Lower leg skin (tissue), 4 donors: ENCODE measurements at regions not wholly inside any gene's neighbourhood (a gene's known extent, or its start where the extent isn't known, plus 50 kb on each side); places are given as distances from the start of the nearest gene placed in this dataset.
"Not testable (repeated sequence)": the region's sequence is repeated elsewhere in the genome, so short reads cannot be mapped to it uniquely, and the experiment has no call there.

ENCODE experiments used
- DNase-seq, 2 donors: peaks; one replicate each; pipeline ENCODE4 v3.0.0-alpha.2; 2019; ENCODE audit warnings: low spot score in 2 of 2
- H3K4me3 ChIP-seq: fragments of 200-600 bp; sonication (generic); 2 replicates; pipeline ENCODE4 v1.5.1; 2017; ENCODE audit warnings: mild to moderate bottlenecking, low read depth; ENCODE audit not compliant: poor library complexity, severe bottlenecking
- POLR2A ChIP-seq, 2 donors: fragments of 450-650 bp; IDR thresholded peaks; one replicate each; pipeline ENCODE4 v1.6.1; 2016 to 2017; ENCODE audit warnings: antibody characterized with exemption in 2 of 2, mild to moderate bottlenecking in 1 of 2, moderate library complexity in 1 of 2
- WGBS, 2 donors: methylation state at CpG; one replicate each; pipeline ENCODE4 v1.1.5; 2018; 5-methylcytosine and 5-hydroxymethylcytosine counted together
- intact Hi-C: fragments of 100-400 bp; cut with DNase I; formaldehyde crosslinking; loops from one replicate; pipeline ENCODE4 v1.15.0; 2023; ENCODE audit warnings: low total_unique reads
- TF ChIP-seq, protein P1 (sequence below), 3 donors: fragments of 450-650 bp; IDR thresholded peaks; one replicate each; pipeline ENCODE4 v1.5.1; 2016; ENCODE audit warnings: antibody characterized with exemption in 3 of 3, mild to moderate bottlenecking in 3 of 3, moderate library complexity in 2 of 3

DNA sequence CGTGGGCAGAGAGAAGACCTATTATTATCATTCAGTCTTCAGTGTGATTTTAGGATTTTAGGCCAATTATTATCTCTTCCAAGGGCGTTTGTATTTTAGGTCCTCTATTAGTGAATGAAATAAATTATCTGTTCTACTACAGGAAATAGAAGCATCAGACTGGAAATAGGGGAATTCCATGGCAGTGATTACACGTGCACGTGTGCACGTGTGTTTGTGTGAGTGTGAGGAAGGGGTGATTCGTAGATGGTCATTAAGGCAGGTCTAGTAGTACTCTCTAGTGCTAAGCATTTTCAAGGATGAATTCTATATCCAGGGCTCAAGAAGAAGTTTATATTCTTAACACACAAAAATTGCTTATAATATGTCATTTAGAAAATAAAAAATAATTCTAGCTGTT, 623.2 kb downstream of the GATA3 start:
- WGBS, 2 donors: 40 to 43% methylated on average over 6 of the region's 6 CpGs
- no peak for DNase-seq
- intact Hi-C loops: no loop called here
- TF ChIP-seq, protein P1, sequence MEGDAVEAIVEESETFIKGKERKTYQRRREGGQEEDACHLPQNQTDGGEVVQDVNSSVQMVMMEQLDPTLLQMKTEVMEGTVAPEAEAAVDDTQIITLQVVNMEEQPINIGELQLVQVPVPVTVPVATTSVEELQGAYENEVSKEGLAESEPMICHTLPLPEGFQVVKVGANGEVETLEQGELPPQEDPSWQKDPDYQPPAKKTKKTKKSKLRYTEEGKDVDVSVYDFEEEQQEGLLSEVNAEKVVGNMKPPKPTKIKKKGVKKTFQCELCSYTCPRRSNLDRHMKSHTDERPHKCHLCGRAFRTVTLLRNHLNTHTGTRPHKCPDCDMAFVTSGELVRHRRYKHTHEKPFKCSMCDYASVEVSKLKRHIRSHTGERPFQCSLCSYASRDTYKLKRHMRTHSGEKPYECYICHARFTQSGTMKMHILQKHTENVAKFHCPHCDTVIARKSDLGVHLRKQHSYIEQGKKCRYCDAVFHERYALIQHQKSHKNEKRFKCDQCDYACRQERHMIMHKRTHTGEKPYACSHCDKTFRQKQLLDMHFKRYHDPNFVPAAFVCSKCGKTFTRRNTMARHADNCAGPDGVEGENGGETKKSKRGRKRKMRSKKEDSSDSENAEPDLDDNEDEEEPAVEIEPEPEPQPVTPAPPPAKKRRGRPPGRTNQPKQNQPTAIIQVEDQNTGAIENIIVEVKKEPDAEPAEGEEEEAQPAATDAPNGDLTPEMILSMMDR (IDR thresholded peaks at IDR 0.05): no peak
- no peak for TF ChIP-seq POLR2A (IDR thresholded peaks at IDR 0.05)
- no peak overlapping the region for H3K4me3 ChIP-seq

DNA sequence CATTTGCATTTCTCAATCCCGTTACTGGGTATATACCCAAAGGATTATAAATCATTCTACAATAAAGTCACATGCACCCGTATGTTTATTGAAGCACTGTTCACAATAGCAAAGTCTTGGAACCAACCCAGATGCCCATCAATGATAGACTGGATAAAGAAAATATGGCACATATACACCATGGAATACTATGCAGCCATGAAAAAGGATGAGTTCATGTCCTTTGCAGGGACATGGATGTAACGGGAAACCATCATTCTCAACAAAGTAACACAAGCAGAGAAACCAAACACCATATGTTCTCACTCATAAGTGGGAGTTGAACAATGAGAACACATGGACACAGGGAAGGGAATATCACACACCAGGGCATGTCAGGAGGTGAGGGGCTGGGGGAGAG, 630.4 kb downstream of the GATA3 start:
- DNase-seq, intact Hi-C loops, H3K4me3 ChIP-seq: not testable (repeated sequence)
- WGBS, 2 donors: 96 to 97% methylated on average over 3 of the region's 3 CpGs

DNA sequence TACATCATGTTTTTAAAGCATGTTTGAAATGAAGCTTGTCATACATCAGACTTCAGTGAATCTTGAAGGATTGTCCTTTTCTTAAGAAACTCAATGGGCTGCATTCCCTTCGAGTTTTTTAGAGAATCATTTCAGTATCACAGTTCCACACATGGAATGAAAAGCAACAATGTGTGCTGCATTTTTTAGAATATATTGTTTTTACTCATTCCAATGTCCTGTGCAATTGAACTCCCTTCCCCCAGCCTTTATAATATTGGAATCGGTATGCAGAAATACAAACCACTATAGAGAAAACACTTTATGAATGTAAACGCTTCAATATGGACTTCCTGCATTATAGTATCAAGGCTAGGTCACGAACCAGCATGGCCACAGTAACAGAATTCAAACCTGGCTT, 634.4 kb downstream of the GATA3 start:
- WGBS, 2 donors: 32 to 46% methylated on average over 4 of the region's 4 CpGs

DNA sequence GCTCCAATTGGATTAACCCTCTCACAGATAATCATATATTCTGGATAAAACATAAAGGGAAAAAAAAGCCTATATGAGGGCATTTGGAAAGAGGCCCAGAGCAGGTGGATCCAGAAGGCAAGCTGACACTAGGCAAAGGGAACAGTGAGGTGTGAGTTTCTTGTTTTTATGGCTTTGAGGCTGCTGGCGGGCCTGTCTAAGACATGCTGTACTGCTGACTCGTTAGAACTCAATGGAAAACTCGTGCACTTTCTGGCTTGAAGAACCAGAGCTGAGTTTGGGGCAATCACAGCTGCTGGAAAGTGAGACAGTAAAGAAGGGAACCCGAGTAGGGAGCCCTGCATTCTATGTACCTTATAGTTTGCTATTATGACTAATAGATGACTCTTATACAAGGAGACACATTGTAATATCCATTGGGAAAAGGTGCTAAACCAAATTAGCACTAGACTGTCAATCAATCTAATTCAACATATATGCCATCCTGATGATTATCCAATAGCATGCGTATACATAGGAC, 637.1 kb downstream of the GATA3 start:
- intact Hi-C loops: no loop called here
- WGBS, 2 donors: 35 to 42% methylated on average over 5 of the region's 5 CpGs
- TF ChIP-seq, protein P1 (IDR thresholded peaks at IDR 0.05): no peak
- no peak for TF ChIP-seq POLR2A (IDR thresholded peaks at IDR 0.05)
- H3K4me3 ChIP-seq: no peak overlapping the region
- peak in 1 of 2 donors; percentile 22 for DNase-seq

More for the DNA sequence above, 634.4 kb downstream of the GATA3 start:
- intact Hi-C loops: no loop called here
- DNase-seq: no peak
- no peak for TF ChIP-seq POLR2A (IDR thresholded peaks at IDR 0.05)
- TF ChIP-seq, protein P1 (IDR thresholded peaks at IDR 0.05): no peak
- H3K4me3 ChIP-seq: no peak overlapping the region

DNA sequence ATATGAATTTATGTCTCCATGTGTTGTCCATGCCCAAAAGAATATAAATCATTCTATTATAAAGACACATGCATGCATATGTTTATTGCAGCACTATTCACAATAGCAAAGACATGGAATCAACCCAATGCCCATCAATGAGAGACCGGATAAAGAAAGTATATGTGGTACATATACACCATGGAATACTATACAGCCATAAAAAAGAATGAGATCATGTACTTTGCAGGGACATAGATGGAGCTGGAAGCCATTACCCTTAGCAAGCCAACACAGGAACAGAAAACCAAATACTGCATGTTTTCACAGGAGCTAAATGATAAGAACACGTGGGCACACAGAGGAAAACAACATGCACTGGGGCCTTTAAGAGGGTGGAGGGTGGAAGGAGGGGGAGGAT, 639.1 kb downstream of the GATA3 start:
- intact Hi-C loops, H3K4me3 ChIP-seq, DNase-seq: not testable (repeated sequence)
- WGBS, 2 donors: 53 to 71% methylated on average over 2 of the region's 2 CpGs

DNA sequence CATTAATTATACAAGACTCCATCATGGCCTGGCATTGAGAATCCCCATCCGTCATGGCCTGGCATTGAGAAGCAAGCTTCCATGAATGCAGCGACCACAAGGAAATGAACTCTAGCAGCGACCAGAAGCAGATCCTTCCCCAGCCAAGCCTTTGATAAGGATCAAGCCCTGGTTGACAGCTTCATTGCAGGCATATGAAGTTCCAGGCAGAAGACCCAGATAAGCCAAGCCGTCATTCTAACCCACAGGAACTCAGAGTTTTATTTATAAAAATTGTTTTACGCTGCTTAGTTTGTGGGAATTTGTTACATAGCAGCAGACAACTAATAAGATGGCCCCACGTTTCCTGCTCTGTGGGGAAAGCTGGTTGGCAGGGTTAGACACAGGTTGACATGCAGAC, 642.3 kb downstream of the GATA3 start:
- H3K4me3 ChIP-seq: no peak overlapping the region
- TF ChIP-seq, protein P1 (IDR thresholded peaks at IDR 0.05): no peak
- TF ChIP-seq POLR2A (IDR thresholded peaks at IDR 0.05): no peak
- intact Hi-C loops: no loop called here
- no peak for DNase-seq
- 64 to 68% methylated on average over 6 of the region's 6 CpGs for WGBS, 2 donors

DNA sequence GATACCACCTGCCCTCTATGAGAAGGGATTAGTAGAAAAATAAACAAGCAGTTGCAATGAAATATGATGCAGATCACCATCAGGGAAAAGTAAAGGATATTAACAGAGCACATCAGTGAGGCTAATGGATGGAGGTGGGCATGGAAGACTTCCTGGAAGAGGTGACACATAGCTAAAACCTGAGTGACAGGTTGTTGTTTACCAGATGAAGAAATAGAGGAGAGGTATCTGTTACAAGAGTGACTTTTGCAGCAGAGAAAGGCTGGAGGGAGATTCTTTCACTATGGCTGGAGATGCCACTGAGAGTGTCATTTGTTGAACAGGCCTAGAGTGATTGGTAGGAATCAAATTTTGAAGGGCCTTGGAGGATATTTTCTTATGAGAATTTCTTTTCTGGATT, 646.2 kb downstream of the GATA3 start:
- TF ChIP-seq POLR2A (IDR thresholded peaks at IDR 0.05): no peak
- TF ChIP-seq, protein P1 (IDR thresholded peaks at IDR 0.05): no peak
- H3K4me3 ChIP-seq: no peak overlapping the region
- DNase-seq: no peak
- intact Hi-C loops: no loop called here
